GM19193 (cell line): ENCODE measurements at regions not wholly inside any gene's neighbourhood (a gene's known extent, or its start where the extent isn't known, plus 50 kb on each side); places are given as distances from the start of the nearest gene placed in this dataset.

Experiments
- POLR2A ChIP-seq: IDR thresholded peaks from 4 replicates; pipeline ENCODE4 v1.6.1; 2011; ENCODE audit not compliant: insufficient read depth, insufficient read length; ENCODE audit errors: extremely low read depth

DNA sequence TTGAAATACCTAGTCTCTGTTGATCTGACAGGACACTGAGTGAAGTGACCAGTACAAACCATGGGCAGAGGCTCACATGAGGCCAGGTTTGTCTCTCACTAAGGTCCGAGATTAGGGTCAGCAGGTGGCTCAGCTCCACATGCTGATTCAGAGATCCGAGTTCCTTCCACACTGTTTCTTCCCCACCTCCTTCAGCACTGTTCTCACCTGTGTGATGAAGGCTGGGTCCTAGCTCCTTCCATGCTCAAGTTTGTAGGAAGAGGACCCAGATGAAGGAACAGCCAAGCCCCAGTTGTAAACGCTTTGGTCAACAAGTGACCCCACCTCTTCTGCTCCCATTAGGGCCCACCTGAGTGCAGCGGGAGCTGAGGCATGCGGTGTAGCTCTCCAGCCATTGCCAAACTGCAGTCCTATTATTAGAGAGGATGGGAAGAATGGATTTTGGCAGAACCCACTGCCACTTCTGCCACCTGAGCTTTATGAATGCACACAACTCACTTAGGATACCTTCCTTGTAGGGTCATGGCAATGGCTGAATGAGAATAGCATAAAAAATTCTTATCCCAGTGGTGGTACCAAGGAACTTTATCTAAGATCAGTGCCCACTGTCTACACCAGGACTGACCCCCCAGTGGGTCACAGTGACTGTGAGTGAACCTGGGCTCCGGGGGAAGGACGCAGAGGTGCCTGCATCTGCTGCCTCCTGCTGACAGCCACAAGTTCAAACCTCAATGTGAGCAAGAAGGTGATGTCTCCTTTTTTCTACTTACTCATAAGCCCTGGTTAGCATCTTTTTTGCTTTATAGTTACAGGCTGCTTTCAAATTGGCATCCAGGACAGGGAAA is 324.8 kb upstream of the HS6ST1 start:
- no peak for TF ChIP-seq POLR2A

DNA sequence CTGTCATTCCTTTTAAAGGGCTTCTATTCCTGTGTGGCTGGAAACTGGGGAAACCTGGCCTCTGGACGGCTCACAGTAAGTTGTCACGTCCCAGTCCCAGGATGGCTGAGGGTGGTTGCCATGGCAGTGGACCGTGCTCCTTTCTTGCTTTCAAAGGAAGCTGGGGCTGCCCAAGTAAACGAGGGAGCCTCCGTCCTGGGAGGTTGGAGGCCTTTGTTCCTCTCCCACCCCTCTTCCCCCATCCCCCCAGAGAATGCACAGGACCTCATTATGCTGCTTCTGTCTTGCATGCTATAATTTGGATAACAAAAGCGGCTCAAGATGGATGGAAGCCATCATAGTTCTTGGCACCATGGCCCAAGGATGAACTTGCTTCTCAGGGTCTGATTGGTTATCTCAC is 325.5 kb upstream of the HS6ST1 start:
- no peak for TF ChIP-seq POLR2A

DNA sequence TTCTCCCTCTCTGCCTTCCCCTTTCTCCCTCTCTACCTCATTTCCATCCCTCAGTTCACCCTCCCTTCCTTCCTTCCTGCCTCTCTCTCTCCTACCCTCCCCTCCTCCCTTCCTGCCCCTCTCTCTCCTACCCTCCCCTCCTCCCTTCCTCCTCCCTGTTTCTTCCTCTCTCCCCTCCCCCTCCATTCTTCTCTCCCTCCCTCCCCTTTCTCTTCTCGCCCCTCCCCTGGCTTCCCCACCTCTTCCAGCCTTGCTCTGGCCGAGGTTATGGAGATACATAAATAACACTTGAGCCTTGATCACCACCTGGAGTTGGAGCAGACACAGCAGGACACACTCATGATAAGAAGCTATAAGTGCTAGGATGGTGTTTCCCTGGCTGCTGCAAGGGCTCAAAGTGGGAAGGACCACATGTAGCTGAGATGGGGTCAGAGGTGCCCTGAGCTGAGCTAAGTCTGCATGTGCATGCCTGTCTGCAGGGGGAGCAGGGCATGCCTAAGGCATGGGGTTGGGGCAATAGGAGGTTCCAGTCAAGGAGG is 326.1 kb upstream of the HS6ST1 start:
- no peak for TF ChIP-seq POLR2A

DNA sequence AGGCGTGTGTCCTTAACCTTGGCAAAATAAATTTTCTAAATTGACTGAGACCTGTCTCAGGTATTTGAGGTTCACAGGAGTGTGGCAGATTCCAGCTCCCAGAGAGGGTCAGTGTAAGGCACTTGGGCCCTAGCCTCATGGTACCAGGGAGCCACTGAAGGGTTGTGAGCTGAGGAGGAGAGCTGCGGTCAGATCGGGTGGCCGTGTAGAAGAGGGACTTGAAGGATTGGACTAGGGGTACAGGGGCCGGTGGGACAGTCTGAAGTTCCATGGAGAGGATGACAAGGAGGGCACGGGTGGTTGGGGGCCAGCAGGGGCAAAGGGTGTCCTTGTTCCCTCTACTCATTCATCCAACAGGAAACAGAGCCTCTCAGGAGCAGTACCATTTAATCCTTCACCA is 327.0 kb upstream of the HS6ST1 start:
- TF ChIP-seq POLR2A, result no peak

DNA sequence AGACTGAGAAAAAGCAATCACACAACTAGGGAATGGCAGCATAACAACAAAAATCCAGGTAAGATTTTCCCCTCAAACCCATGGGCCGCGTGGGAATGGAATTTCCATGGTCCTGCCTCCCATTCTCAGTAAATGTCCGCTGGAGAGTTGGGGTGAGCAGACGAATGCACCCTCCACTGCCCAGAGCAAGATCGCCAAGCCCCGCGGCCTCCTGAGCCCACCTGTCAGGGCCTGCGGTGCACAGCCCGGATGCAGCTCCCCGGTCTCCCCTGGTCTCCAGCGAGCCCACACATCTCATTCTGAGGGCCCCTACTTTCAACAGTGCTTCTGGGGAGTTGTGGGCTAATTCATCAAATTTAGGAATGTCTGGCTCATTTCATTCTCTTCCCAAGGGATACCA is 327.4 kb upstream of the HS6ST1 start:
- TF ChIP-seq POLR2A, result no peak

DNA sequence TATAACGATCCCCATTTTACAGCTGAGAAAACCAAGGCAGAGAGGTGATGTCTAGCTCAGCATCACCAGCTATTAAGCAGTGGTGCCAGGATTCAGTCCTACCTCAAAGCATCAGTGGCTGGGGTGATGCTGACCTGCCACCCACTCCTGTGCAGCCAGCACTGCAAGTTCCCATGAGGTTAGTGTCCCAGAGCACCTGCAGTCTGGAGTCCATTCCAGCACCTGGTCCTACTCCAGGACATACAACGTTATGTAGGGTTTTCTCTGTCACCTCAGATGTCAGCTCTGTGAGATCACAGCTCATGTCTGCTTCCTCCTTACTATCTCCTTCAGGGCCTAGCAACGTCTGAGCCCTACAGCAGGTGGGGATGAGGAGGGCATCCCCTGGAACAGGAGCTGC is 328.0 kb upstream of the HS6ST1 start:
- no peak for TF ChIP-seq POLR2A

DNA sequence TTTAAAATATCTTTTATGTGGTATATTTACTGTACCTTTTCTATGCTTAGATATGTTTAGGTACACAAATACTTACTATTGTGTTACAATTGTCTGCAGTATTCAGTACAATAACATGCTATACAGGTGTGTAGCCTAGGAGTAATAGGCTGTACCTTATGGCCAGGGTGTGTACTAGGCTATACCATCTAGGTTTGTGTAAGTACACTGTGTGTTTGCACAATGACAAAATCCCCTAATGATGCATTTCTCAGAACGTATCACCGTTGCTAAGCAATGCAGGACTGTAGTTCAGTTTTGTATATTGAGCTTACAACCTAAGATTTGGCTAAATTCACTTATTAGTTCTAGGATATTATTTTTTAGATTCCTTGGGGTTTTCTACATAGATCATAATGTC is 332.3 kb upstream of the HS6ST1 start:
- no peak for TF ChIP-seq POLR2A

DNA sequence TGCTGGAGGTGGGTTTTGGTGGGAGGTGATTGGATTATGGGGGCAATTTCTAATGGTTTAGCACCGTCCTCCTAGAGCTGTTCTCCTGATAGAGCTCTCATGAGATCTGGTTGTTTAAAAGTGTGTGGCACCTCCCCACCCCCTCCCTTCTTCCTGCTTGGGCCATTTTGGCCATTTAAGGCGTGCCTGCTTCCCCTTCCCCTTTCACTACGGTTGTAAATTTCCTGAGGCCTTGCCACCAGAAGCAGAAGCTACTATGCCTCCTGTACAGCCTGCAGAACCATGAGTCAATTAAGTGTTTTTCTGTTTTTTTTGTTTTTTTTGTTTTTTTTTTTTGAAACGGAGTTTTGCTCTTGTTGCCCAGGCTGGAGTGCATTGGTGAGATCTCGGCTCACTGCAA is 335.7 kb upstream of the HS6ST1 start:
- no peak for TF ChIP-seq POLR2A

DNA sequence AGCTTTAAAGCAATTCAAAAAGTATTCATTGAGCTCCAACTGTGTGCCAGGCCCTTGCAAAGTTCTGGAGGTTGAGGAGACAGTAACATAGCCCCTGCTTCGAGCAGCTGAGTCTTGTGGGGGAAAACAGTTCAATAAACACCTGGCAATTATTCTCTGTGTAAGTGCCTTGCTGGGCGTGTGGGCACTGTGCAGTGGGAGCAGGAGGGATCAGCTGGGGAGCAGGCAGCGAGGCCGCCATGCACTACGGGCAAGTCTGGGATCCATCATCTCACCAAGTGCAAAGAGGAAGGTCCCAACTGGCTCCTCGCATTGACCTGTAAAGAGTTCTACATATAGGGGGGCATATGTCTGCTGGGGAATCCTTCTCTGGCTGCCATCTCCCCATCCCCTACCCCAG is 342.2 kb upstream of the HS6ST1 start:
- TF ChIP-seq POLR2A, result no peak

DNA sequence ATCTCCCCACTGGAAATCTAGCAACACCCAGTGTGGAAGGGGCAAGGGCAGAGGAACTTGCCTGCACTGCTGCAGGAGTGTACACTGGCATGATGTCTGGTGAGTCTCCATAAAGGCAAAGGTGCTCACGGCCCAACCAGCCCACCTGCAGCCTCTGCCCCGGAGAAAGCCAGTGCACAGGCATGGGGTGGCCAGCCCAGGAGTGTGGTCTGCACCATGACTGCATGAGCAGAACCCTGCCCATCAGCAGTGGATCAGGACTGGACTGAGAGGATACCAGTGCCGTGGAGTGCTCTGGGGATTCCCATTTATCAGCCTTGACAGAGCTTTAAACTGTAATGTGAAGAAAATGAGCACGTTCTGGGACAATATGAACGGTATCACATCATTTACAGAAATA is 342.6 kb upstream of the HS6ST1 start:
- no peak for TF ChIP-seq POLR2A

DNA sequence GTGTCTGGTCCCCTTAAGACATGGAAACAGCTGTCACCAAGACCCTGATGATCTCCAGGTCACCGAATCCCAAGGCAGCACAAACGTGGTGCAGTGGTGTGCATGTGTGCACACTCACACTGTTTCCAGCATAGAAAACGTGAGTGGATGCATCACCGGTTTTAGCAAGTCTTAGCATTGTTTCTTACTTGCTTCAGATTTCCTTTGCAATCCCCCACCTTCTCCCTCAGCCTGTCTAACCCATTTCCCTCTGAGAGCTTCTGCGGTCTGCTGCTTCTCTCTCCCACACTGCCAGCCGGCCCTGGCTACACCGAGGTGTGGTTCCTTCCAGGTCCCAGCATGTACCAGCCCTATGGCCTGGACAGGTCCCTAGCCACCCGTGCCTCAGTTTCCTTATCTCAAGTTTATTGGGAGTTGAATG is 343.4 kb upstream of the HS6ST1 start:
- TF ChIP-seq POLR2A, result no peak

DNA sequence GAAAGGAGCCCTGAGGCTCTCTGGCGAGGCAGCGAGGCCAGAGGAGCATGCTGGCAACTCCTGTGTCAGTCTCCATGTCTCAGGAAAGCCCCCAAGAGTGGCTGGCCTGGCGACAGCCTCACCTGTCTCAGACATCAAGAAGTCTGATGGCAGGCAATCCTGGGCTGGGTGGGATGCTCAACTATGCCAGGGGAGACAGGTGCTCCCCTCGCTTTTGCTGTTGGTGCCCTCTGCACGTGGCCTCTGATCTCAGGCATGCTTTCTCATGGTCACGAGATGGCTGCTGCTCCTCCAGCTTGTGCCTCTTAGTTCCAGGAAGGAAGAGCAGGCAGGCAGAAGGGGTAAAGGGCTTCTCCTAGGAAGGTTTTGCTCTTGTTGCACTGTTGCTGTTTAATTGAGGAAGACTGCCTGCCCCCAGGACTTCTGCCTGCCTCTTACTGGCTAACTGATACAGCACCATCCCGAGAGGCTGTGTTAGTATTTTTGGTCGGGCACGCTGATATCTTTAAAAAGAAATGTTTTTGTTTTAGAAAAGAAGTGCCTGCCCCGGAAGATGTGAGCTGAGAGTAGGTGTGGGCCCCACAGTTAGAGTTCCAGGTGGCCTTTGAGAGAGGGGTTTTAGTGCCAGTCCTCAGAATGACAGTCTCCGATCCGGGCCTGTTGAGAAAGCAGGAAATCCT is 344.8 kb upstream of the HS6ST1 start:
- no peak for TF ChIP-seq POLR2A

DNA sequence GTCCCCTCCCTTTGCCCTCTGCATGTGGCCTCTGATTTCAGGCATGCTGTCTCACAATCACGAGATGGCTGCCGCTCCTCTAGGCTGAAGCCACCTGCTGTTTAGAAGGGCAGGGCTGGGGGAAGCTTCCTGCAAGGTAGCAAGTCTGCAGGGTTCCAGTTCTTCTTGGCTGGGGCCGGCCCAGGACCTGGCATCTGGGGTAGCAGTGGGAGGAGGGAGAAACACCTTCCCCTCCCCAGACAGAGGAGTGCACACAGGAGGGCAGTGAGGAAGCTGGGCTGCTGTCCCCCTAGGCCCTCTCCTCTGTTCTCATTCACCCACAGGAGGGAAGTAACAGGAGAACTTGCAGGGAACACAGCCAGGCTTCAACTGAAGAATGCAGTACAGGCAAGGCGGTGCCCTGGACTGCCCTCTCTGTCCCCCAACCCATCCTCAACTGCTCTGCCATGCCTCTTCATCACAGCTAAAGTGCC is 345.9 kb upstream of the HS6ST1 start:
- TF ChIP-seq POLR2A, result no peak

DNA sequence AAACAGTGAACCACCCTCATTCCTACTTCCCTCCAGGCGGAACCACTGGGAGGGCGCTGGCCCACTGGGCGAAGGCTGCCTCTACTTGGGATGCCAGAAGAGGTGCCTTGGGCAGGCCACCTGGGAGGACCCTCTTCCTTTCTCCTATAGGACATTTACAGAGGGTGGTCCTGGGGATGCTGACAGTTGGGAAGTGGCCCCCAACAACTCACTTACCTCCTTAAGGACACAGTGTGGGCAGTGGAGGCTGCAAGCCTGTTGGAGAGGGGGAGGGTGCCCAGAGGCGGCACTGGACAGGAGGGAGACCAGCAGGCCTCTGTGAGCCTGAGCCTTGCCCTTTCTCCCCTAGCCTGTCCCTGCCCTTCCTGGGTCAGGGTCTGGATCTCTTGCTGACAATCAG is 346.4 kb upstream of the HS6ST1 start:
- no peak for TF ChIP-seq POLR2A

DNA sequence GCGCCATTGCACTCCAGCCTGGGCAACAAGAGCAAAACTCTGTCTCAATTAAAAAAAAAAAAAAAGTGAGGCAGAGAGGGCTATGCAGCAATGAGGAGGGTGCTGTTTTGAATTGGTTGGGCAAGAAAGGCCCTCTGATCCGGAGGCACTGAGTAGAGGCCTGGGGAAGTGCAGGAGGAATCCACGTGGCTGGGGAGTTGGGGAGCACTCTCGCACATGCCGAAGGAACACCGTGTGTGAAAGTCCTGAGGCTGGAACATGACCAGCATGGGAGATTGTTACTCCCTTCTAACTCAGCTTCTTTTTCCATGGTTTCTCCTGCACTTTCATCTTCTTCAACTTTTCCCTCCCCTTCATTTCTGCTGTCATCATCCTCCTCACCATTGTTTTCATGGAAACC is 347.9 kb upstream of the HS6ST1 start:
- TF ChIP-seq POLR2A, result no peak

DNA sequence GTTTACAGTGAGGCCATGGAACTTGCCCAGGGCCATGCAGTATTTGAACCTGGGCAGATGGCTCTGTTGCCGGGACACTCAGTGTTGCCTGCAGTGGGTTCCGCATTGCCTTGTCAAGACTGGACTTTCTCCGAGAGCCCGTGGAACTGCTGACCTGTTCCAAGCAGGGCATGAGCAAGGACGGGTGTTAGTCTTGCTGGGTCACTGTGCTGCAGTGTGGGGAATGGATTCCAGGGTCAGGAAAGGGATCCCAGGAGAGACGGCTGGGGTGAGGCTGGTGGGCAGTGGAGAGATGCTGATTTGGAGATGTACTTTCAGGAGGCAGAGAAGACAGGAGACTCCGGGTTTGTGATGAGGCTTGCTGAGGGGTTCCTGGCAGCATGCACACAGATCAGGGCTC is 348.7 kb upstream of the HS6ST1 start:
- TF ChIP-seq POLR2A, result no peak
